Suprapubic skin (tissue), 4 donors: ENCODE measurements at regions not wholly inside any gene's neighbourhood (a gene's known extent, or its start where the extent isn't known, plus 50 kb on each side); places are given as distances from the start of the nearest gene placed in this dataset.

Source experiments
- EP300 ChIP-seq: sonication (generic); formaldehyde crosslinking; IDR thresholded peaks from one replicate; pipeline ENCODE4 v1.6.1; 2017; ENCODE audit warnings: antibody characterized with exemption
- POLR2AphosphoS5 ChIP-seq, 3 donors: sonication (generic); formaldehyde crosslinking; IDR thresholded peaks; one replicate each; pipeline ENCODE4 v1.6.1; 2017; ENCODE audit warnings: antibody characterized with exemption in 3 of 3
- TF ChIP-seq, protein P1 (sequence below), 2 donors: fragments of 200-600 bp in 1 of 2; fragments of 450-650 bp in 1 of 2; sonication (generic) in 1 of 2; IDR thresholded peaks; one replicate each; pipeline ENCODE4 v1.5.1; 2016 to 2019; ENCODE audit warnings: antibody characterized with exemption in 2 of 2, mild to moderate bottlenecking in 1 of 2, moderate library complexity in 1 of 2

DNA sequence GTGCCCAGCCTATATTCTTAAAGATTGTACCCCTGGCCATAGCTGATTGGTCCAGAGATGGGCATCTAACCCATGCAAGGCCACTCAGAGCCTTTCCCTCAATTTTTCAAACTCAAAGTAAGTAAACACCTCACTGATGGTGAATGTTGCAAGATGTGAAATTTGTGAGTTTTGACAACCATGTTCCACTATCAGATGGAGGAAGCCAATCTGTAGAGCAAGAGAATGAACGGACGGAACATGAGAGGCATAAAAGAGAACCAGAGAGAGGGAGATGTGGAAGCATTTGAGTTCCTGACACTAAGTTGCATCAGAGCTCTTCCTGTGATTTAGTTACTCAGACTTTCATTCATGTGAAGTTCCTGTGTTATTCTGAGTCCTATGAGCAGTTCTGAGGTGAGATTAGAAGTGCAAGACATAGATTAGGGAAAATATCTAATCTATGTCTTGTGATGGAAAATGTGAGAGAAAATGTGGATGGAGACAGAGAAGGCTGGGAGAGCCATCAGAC, 73.3 kb downstream of the PRSS23 start:
- TF ChIP-seq, protein P1, sequence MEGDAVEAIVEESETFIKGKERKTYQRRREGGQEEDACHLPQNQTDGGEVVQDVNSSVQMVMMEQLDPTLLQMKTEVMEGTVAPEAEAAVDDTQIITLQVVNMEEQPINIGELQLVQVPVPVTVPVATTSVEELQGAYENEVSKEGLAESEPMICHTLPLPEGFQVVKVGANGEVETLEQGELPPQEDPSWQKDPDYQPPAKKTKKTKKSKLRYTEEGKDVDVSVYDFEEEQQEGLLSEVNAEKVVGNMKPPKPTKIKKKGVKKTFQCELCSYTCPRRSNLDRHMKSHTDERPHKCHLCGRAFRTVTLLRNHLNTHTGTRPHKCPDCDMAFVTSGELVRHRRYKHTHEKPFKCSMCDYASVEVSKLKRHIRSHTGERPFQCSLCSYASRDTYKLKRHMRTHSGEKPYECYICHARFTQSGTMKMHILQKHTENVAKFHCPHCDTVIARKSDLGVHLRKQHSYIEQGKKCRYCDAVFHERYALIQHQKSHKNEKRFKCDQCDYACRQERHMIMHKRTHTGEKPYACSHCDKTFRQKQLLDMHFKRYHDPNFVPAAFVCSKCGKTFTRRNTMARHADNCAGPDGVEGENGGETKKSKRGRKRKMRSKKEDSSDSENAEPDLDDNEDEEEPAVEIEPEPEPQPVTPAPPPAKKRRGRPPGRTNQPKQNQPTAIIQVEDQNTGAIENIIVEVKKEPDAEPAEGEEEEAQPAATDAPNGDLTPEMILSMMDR (IDR thresholded peaks at IDR 0.05), result no peak
- TF ChIP-seq POLR2AphosphoS5 (IDR thresholded peaks at IDR 0.05), result no peak
- TF ChIP-seq EP300, result no peak
